ENCODE measurements at regions not wholly inside any gene's neighbourhood (a gene's known extent, or its start where the extent isn't known, plus 50 kb on each side); places are given as distances from the start of the nearest gene placed in this dataset.

- no peak overlapping the region for H3K4me3 ChIP-seq (replicated peaks in 1 of 2; ENCODE audit: low read depth in 2 of 2, low read length in 2 of 2)
- no peak for TF ChIP-seq CTCF (IDR thresholded peaks at IDR 0.05; ENCODE audit: low read depth, low read length)
- DNase-seq (ENCODE audit: low read depth in 2 of 2) = no peak
These were observed 99.9 kb upstream of the MAOA start for GRCh38 chrX:43556207-43556606.

DNA sequence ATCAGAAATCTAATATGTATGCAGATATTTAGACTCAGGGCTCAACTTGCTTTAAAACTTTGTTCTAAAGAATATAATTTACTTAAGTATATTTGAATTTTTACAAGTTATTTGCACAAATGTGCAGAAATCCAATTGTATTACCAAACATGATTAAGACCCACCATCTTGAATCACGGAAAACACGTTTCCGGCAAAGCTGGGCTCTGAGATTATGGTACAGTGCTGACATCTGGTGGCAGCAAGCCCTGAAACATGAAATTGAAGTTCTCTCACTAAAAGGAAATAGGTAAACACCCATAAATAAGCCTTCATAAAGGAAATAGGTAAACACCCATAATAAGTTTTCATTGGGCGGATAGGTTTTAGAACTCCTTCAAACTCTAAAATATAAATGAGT, 98.3 kb upstream of the MAOA start:
- no peak overlapping the region for H3K4me3 ChIP-seq (replicated peaks in 1 of 2; ENCODE audit: low read depth in 2 of 2, low read length in 2 of 2)
- TF ChIP-seq CTCF (IDR thresholded peaks at IDR 0.05; ENCODE audit: low read depth, low read length) = peak; percentile 58
- peak; percentile 73 to 75 for DNase-seq (ENCODE audit: low read depth in 2 of 2)

- peak; percentile 58 to 63 for DNase-seq (ENCODE audit: low read depth in 2 of 2)
- H3K4me3 ChIP-seq (replicated peaks in 1 of 2; ENCODE audit: low read depth in 2 of 2, low read length in 2 of 2) = no peak overlapping the region
- peak; percentile 55 for TF ChIP-seq CTCF (IDR thresholded peaks at IDR 0.05; ENCODE audit: low read depth, low read length)
These were observed 96.5 kb upstream of the MAOA start for GRCh38 chrX:43559644-43560043.

DNA sequence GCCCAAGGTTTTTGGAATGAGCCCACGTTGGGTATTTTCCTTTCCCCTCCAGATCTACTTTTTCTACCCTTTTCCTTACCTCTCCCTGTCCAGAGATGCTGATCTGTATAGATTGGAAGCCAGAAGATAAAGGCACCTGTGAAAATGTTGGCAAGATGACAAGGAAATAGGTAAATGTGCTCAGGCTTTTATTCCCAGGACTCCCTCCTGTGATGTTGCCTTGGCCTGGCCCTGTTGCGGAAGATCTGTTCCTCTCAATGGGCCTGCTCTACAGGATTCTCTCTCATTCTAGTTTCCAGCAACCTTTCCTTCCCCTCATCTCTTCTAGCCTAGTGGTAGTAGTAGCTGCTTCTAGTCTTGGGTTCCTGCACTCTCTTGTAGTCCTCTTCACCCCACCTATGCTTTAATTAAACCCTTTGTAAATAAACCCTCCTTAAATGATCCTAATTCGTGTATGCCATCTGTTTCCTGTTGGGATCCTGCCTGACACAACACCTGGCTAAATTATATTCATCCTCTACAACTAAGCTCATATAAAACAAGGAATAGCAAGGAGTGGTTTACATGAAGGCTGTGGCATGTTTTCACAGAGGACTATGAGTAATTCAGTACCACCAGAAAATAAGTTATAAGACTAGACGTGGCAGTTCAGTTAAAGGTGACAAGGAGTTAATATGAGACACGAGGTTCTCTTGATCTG, 95.7 kb upstream of the MAOA start:
- H3K4me3 ChIP-seq (replicated peaks in 1 of 2; ENCODE audit: low read depth in 2 of 2, low read length in 2 of 2) = no peak overlapping the region
- no peak for DNase-seq (ENCODE audit: low read depth in 2 of 2)
- no peak for TF ChIP-seq CTCF (IDR thresholded peaks at IDR 0.05; ENCODE audit: low read depth, low read length)

DNA sequence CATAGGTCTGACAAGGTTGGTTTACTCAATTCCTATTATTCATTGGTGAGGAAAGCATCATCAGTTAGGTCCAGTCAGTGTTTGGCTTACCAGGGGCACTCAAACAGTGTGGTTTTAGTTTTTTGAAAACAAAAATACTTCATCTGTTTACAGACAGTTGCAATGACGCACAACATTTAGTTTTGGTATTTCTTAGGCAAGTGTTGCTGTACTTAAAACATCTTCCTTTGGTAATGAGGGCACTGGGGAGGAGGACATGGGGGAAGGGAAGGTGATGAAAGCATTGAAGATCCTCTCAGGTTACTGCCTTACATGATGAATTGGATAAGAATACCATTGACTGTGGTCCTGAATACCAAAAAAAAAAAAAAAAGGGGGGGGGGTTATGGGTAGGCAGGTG, 93.7 kb upstream of the MAOA start:
- no peak for TF ChIP-seq CTCF (IDR thresholded peaks at IDR 0.05; ENCODE audit: low read depth, low read length)
- DNase-seq (ENCODE audit: low read depth in 2 of 2) = peak in 1 of 2 donors; percentile 9
- no peak overlapping the region for H3K4me3 ChIP-seq (replicated peaks in 1 of 2; ENCODE audit: low read depth in 2 of 2, low read length in 2 of 2)

DNA sequence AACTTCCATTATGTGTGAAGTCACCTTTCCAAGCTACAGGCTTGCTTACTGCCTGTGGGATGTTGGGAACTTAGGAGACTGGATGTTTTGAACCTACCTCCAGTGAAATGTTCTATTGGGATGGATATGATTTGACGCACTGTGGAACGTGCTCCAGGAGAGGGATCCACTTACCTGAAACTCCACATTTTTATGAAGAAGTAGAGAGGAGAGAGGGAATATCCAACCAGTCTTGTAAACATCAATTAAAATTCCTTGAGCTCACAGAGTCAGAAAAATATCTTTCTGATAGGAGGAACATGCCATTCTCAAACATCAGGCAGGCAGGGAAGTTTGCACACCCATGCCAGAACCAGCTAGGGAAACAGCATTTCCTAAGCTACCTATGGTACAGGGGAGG, 91.1 kb upstream of the MAOA start:
- no peak overlapping the region for H3K4me3 ChIP-seq (replicated peaks in 1 of 2; ENCODE audit: low read depth in 2 of 2, low read length in 2 of 2)
- TF ChIP-seq CTCF (IDR thresholded peaks at IDR 0.05; ENCODE audit: low read depth, low read length) = no peak
- DNase-seq (ENCODE audit: low read depth in 2 of 2) = peak in 1 of 2 donors; percentile 11

GRCh38 chrX:43566170-43566569, 89.9 kb upstream of the MAOA start:
- DNase-seq (ENCODE audit: low read depth in 2 of 2) = no peak
- no peak for TF ChIP-seq CTCF (IDR thresholded peaks at IDR 0.05; ENCODE audit: low read depth, low read length)
- no peak overlapping the region for H3K4me3 ChIP-seq (replicated peaks in 1 of 2; ENCODE audit: low read depth in 2 of 2, low read length in 2 of 2)

All from cardiac fibroblast (primary cell).